H4 (cell line): ENCODE measurements at regions not wholly inside any gene's neighbourhood (a gene's known extent, or its start where the extent isn't known, plus 50 kb on each side); places are given as distances from the start of the nearest gene placed in this dataset.
"Not testable (repeated sequence)": the region's sequence is repeated elsewhere in the genome, so short reads cannot be mapped to it uniquely, and the experiment has no call there.

ENCODE experiments used
- DNase-seq: peaks from one replicate; pipeline ENCODE4 v3.0.0-alpha.2; 2015; ENCODE audit warnings: low spot score

DNA sequence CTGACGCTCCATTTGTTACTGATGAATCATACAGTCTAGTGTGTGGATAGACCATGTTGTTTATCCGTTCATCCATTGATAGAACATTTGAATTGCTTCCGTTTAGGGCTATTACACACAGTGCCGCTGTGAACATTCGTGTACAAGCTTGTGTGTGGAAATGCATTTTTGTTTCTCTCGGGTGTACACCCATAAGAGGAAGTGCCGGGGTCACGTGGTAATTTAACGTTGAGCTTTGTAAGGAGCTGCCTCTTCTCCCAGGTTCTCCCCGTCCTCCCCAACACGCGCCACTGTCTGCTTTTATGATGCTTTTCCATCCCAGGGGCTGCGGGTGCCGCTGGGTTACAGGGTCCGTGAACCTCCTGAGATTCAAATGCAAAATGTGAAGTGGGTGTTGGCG lies 142.3 kb downstream of the IGLL1 start:
- DNase-seq: no peak

DNA sequence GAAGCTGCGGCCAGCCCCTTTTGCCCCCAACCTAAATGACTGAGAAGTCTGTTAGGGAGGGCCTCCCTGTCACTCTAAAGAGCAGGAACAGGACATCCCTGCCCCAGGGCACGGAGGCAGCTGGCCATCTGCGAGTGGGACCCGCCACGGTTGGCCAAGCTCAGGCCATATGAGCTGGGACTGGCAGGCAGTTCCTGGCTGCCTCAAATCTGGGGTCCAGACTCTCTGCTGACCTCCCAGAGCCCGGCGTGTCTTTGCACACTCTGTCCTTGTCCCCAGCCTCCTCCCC lies 143.0 kb downstream of the IGLL1 start:
- DNase-seq: not testable (repeated sequence)

DNA sequence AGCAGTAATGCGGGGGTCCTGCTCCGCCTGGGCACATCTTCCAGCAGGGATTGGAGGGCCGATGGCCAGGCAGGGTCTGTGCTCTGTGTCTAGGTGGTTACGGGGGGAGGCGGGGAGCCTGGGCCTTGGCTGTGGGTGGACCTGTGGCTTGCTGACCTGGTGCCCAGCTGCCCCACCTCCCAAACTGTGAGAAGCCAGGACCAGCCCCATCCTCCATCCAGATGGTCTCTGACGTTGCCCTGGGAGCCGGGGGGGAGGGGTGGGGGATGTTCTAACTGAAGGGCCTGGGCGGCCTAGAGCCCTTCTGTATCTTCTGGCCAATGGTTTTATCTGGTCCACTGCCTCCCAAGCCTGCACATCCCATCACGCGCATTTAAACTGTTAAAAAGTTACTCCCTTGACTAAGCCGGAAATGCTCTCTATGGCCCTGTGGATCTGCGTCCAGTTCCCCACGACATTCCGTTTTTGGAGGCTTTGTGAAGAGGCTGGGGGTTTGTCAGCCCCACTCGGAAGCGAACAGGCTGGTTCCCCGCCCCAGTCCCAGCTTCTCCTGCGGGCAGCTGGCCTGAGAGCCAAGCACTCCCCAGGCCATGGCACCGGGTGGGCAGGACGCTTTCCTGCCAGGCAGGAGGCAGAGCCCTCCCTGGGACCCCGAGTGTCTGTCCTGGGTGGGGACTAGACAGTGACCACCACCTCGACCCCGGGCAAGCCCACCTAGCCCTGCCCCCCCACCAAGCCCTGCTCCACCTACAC lies 143.6 kb downstream of the IGLL1 start:
- not testable (repeated sequence) for DNase-seq

DNA sequence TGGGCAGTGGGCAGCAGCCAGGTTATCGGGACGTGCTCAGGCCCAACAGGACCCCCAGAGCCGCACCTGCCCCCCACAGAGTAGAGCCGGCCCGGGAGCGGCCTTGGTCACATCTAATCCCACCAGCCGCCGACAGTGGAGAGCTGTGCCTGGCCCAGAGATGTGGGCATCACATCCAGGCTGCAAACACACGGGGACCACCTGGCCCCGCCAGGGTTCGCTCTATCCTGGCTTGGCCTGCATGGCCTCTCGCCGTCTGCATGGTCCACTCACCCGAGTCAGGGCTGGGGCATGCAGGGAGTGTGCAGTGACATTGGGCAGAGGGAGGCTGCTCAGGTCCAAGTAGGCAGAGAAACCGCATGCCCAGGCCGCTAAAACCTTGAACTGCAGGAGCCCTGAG lies 144.9 kb downstream of the IGLL1 start:
- DNase-seq: not testable (repeated sequence)

DNA sequence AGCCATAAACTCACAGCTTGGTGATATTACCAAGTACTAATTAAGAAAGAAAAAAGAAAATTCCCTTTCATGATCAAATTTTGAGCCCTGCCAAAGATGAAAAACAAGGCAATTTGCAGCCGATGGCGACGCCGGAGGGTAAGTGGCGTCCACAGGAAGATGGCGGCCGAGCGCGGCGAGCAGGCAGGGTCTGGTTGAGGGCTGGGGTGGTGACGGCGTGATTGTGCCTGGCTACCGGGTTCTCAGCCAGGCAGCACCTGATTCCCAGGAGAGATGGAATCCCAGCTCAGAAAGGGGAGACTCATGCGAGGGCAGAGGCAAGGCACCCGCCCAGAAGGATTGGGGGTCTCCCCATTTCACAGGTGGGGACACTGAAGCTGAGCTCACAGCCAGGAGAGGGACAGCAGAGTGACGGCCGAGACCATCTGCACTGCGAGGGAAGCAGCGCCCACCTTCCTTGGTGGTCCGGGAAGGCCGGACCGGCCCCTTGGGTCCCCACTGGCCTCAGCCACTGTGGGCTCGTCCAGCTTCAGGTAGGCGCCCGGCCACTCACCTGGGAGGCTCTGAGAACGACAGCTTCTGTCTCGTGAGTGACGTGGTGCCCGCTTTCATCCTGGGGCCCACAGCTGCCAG lies 145.8 kb downstream of the IGLL1 start:
- DNase-seq: not testable (repeated sequence)

DNA sequence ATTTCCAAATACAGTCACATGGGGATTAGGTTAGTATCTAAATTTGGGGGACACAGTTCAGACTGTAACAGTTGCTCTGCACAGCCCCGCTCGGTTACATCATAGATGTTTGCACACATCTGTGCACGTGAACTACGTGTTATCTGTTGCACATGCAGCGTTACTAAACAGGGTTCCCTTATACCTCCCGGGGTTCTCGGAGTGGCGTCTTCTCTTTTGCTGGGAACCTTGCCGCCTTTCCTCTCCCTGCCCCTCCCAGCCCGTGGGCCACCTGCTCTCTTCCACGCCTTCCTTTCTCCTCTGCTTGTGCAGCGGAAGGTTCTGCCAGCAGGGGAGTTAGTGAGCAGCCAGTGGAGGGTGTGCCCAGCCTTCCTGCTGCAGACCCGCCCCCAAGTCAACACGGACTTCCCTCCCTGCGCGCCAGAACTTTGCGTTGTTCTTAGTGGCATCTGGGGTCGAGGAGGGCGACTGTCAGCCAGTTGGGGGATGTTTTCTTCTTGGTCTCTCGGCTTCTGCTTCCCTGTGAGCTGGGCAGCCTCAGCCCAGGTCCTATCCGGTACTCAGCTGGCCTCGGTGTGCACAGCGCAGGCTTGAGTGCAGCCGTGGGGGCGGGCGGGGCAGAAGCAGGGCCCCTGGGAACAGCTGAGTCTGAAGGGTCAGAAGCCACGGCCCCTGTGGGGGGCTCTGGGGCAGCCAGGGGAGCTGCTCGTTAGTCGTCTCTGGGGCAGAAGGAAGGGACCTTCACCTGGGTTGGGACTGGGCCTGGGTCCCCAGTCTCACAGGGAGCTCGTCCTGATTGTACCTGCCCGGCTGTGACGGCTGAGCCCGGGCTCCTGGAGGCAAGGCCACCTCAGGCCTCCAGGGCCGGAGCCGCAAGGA lies 146.7 kb downstream of the IGLL1 start:
- not testable (repeated sequence) for DNase-seq

DNA sequence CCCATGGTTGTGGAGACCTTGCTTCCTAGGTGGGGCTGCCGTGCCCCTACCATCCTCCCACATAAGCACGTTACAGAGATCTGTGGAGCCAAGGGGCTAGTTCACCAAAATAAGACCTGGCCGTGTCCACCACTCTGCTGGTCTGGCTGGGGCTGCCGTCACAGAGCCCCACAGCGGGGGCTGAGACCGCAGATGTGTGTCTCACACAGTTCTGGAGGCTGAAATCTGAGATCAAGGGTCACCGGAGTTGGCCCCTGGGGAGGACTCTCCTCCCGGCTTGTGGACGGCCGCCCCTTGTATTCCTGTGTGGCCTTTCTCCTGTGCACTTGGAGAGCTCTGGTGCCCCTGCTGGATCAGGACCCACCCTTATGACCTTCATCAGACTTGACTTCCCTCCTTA lies 147.4 kb downstream of the IGLL1 start:
- not testable (repeated sequence) for DNase-seq

DNA sequence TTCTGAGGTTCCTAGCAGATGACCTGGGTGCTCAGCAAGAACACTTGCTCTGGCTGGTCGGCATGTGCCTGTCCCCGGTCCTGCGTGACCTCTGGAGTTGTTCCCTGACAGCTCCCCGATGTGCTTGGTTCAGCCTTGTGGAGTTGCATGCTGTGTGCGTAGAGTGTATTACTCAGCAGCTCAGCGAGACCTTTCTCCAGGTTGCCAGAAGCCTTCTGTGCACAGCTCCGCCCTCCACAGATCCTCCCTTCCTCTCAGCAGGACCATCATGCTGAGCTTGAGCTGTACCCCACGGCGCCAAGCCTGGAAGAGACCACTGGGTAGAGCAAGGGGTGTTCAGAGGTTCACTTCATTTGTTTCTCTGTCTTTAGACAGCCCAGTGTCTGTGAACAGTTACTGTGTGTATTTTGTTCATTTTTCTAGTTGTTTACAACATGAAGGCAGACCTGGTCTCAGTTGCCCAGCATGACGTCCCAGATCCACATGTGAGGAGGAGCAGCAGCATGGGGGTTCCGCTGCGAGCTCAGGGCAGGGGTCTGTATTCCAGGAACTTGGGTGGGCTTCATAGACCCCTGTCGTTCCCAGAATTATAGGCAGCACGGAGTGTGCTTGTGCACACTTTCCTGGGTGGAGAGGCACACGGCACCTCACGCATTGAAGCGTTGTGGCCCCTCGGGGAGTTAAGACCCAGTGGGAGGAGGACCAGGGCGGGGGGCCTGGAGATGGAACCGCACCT lies 148.6 kb downstream of the IGLL1 start:
- DNase-seq: peak; percentile 21

DNA sequence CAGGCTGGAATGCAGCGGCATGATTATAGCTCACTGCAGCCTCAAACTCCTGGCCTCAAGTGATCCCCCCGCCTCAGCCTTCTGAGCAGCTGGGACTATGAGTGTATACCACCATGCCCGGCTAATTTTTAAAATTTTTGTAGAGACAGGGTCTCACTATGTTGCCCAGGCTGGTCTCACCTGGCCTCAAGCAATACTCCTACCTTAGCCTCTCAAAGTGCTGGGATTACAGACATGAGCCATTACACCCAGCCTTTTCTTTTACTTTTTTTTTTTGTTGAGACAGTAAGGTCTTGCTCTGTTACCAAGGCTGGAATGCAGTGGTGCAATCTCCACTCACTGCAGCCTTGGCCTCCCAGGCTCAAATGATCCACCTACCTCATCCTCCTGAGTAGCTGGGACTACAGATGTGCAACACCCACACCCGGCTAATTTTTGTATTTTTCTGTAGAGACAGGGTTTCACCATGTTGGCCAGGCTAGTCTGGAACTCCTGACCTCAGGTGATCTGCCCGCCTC lies 155.5 kb downstream of the IGLL1 start:
- not testable (repeated sequence) for DNase-seq

DNA sequence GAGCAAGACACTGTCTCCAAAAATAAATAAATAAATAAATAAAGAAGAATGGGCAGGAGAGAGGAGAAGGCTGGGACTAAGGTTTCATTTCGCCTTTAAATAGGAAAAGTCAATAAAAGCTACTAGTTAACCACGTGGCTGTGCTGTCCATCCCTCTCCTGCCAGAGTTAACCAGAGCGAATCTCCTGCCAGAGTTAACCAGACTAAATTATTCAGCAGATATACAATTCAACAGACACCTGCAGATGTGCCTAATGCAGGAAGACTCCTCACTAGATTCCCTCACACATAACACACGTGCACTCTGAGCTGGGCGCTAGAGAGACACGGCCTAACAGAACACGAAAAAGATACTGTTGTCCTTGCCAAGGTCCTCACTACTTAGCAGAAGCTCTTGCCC lies 156.1 kb downstream of the IGLL1 start:
- DNase-seq: no peak

DNA sequence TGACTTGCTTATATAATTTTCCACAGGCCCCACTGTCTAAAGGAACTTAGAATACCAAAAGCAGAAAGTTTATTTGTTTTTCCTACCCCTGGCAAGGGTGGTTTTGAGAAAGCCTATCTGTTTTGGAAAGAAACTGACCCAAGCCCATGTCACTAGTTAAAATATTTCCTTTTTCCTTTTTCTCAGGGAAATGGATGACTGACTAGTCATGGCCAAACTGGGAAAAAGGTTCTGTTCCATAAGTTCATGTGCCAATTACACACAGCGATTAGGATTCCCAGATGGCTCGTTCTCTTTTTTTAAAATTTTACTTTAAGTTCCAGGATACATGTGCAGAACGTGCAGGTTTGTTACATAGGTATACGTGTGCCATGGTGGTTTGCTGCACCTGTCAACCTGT lies 157.8 kb downstream of the IGLL1 start:
- not testable (repeated sequence) for DNase-seq

DNA sequence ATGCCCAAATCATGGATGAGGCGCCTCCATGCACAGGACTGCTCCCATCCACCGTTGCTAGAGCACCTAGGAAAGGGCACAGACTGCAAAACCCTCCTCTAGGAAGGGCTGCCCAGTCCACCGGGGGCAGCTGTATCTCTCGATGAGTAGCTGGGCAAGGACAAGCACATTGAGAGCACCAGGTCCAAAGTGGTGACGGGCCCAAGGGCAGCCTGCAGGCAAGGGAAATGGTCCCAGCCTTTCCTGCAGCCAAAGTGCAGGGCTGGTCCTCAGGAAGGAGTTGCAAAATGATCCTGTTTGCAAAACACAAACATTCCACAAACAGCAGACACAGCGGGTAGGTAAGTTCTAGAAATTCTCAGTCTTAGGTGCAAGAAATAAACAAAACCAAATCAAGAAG lies 158.8 kb downstream of the IGLL1 start:
- DNase-seq: not testable (repeated sequence)

DNA sequence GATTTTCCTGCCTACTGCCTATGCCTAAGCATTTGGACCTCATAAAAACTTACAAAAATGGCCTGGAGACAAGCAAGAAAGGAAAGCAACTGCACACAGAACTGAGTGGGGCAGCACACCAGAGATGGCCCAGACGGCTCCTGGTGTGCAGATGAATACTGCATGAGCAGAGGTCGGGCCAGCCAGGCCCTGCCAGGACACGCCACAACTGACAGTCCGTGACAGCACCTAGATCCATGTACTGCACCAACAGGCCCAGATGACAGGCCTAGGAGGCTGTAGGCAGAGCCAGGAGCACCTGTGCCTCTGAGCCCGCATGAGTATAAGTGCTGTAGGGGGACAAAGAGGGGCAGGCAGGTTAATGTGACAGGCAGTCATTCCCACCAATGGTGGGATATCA lies 160.2 kb downstream of the IGLL1 start:
- no peak for DNase-seq

DNA sequence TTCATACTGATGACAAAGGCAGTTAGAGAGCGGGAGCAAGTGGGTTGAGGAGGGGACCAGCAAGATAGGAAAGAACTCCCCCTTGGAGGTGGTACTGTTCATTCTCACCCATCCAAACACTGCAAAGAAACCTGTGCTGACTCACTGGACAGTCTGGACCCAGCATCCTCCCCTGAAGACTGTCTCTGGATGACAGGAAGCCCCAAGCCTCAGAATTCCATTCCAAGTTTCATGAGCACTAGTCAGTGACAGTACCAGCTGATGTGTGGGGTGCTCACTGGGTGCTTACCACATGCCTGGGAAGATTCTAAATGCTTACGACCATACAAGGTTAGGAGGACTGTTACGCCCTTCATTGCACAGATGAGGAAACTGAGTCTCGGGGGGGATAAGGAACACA lies 160.9 kb downstream of the IGLL1 start:
- DNase-seq: no peak

DNA sequence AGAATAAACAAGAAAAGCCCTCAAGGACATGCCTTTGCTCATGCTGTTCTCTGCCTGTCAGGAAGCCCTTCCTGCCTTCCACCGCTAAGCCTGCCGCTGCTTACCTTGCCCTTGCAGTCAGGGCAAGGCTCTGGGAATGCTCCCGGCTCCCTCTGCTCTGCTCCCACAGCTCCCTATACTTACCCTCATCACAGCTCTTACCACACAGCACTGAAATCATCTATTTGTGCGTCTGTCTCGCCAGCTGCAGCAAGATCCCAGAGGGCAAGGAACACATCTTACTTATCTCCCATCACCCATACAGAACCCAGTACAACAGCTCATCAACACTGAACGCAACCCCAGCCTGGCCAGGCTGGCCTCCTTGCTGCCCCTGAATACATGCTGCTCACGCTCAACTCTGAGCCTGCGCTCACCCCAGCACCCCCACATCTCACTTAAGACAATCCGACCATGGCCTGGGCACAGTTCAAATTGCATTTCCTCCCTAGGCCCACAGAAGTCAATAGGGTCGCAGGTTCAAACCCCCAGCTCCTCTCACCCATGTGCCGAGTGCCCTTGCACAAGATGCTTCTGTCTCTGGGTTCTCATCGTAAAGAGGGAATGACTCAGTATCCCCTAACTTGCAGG lies 161.8 kb downstream of the IGLL1 start:
- no peak for DNase-seq

DNA sequence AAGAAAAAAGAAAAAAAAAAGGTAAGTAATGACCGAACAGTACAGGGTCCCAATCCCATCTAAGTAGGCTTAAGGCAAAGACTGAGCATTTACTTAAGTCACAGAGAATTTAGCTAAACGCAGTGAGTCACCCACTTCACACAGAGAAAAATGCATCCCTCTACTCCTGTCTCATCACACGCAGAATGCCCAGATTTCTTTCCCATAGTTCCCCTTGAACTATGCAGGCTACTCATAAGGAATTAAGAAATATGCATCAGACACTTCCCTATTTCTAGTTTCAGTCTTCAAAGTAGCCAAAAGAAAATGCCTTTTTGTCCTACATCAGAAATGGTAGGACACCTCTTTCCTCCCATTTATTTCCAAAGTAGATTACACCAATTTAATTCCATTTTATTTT lies 162.8 kb downstream of the IGLL1 start:
- not testable (repeated sequence) for DNase-seq

DNA sequence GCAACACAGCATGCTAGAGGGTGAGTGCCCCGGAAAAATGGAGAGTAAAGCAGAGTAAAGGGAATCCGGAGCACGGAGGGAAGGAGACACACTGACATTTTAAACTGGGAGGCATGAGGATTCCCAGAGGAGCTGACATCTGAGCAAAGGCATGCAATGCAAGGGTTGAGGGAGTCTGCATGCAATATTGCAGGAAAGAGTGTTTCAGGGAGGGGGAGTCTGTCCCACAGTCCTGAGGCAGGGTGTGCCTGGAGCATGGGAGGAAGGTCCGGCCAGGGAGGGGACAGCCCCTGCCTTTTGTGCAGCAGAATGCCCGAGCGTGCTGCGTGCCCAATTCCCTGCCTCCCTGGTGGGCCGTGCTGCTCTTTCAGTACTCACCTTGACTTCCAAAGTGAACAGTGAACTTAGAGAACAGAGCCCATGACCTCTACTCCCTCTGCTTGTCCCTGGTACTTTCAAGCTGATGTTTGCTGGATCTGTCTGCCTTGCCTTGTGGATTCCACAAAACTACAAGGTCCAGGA lies 163.9 kb downstream of the IGLL1 start:
- not testable (repeated sequence) for DNase-seq

DNA sequence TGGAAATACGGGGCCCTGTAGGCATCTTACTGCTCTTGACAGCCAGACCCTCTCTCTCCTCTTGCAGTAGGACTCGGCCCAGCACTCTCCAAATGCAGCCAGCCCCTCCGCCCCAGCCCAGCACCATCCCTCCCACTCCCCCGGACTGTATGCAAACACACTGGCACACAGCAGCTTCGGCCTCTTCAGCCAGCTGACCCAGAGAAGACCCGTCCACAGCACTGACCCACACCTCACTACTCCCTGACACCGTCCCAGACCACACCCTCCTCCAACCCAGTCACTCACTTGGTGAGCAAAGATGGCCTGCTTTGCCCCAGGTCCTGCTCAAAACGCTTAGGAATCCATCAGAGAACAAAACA lies 164.6 kb downstream of the IGLL1 start:
- no peak for DNase-seq

DNA sequence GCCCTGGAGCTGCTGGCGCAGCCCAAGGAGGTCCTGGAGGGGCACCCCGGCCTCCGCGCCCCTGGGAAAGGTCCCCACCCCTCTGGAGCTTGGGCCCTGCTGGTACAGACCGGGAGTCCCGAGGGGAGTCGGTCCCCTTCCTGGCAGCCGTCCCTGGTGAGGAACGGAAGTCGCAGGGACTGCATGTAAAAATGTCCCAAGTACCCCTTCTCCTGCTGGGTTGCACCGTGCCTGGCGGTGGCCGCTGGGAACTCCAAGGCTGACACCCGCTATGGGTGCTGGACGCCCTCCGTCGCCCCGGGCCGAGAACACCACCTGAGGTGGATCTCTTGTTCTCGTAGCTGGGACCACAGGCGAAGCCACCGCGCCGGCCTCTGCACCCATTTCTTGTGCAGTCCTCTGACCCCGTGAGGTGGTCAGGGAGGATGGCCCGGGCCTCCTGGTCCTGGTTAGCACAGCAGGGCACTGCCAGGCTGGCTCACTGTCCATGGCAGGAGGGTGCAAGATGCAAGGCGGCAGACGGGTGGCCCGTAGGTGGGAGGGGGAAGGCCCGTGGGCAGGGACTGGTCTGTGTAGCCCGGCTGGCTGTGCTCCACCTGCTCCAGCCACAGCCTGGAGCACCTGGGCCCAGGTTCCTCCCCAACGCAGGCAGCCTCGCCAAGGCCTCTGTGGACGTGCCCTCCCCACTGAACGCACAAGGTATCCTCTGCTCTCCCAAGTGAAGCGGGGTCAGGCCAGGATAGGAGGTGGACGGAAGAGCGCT lies 165.2 kb downstream of the IGLL1 start:
- DNase-seq: no peak

DNA sequence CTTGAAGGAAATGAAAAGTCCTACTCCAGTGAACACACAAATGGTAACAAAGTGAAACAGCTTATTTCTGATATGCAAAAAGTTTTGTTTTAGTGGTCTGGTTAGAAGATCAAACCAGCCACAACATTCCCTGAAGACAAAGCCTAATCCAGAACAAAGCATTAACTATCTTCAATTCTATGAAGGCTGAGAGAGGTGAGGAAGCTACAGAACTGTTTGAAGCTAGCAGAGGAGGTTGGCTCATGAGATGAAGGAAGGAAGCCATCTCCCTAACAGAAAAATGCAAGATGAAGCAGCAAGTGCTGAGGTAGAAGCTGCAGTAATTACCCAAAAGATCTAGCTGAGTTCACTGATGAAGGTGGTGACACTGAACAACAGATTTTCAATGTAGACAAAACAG lies 168.4 kb downstream of the IGLL1 start:
- DNase-seq: no peak
